ENCODE measurements at regions not wholly inside any gene's neighbourhood (a gene's known extent, or its start where the extent isn't known, plus 50 kb on each side); places are given as distances from the start of the nearest gene placed in this dataset.

DNA sequence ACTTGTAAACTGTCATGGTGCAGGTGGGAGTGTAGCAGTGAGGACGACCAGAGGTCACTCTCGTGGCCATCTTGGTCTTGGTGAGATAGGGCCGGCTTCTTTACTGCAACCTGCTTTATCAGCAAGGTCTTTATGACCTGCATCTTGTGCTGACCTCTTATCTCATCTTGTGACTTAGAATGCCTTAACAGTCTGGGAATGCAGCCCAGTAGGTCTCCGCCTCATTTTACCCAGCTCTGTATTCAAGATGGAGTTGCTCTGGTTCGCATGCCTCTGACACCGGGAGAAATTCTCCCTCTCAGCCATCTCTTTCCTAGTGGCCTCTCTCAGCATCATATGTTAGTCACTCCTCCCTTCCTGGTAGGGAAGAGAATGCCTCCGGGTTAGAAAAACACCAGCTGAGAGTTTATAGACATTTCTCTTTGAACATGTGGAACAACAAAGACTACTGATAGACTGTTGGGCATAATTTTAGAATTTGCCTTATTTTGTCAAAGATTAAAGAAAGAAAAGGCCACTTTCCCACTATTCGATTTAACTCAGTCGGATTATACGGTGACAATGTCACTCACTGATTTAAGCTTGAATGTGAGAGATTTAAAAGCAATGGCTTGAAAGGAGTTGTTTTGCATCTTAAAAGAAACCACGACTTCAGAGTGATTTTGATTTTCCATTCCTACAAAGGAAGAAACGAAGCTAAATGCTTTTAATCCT lies 67.9 kb upstream of the SNX9 start (continued):
- TF ChIP-seq, protein P1, sequence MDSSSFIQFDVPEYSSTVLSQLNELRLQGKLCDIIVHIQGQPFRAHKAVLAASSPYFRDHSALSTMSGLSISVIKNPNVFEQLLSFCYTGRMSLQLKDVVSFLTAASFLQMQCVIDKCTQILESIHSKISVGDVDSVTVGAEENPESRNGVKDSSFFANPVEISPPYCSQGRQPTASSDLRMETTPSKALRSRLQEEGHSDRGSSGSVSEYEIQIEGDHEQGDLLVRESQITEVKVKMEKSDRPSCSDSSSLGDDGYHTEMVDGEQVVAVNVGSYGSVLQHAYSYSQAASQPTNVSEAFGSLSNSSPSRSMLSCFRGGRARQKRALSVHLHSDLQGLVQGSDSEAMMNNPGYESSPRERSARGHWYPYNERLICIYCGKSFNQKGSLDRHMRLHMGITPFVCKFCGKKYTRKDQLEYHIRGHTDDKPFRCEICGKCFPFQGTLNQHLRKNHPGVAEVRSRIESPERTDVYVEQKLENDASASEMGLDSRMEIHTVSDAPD (CRISPR knock-in tag; IDR thresholded peaks at IDR 0.05) = peak; percentile 80
- no peak for TF ChIP-seq MXI1 (IDR thresholded peaks at IDR 0.05; ENCODE audit: low read depth, low read length)
- TF ChIP-seq ARID2 (IDR thresholded peaks at IDR 0.05) = no peak
- peak; percentile 91 for TF ChIP-seq DIDO1 (tag; IDR thresholded peaks at IDR 0.05; ENCODE audit: low read depth)
- TF ChIP-seq ZNF174 (CRISPR knock-in tag; IDR thresholded peaks at IDR 0.05) = peak; percentile 92
- TF ChIP-seq HNRNPL (IDR thresholded peaks at IDR 0.05; ENCODE audit: low read depth, low read length) = no peak
- TF ChIP-seq STAT5B (CRISPR knock-in tag; IDR thresholded peaks at IDR 0.05) = peak; percentile 66; the same call in 1 of the 2 replicates
- TF ChIP-seq, protein P2, sequence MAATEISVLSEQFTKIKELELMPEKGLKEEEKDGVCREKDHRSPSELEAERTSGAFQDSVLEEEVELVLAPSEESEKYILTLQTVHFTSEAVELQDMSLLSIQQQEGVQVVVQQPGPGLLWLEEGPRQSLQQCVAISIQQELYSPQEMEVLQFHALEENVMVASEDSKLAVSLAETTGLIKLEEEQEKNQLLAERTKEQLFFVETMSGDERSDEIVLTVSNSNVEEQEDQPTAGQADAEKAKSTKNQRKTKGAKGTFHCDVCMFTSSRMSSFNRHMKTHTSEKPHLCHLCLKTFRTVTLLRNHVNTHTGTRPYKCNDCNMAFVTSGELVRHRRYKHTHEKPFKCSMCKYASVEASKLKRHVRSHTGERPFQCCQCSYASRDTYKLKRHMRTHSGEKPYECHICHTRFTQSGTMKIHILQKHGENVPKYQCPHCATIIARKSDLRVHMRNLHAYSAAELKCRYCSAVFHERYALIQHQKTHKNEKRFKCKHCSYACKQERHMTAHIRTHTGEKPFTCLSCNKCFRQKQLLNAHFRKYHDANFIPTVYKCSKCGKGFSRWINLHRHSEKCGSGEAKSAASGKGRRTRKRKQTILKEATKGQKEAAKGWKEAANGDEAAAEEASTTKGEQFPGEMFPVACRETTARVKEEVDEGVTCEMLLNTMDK (IDR thresholded peaks at IDR 0.05; ENCODE audit: borderline replicate concordance, insufficient read depth, low read depth, low read length, poor library complexity, severe bottlenecking) = no peak
- no peak for TF ChIP-seq MAFK (IDR thresholded peaks at IDR 0.05; ENCODE audit: low read length)
- peak; percentile 95 for TF ChIP-seq TCFL5 (CRISPR knock-in tag; conservative IDR thresholded peaks at IDR 0.05)
- no peak for TF ChIP-seq TCF7 (IDR thresholded peaks at IDR 0.05; ENCODE audit: borderline replicate concordance)
- TF ChIP-seq ZNF57 (CRISPR knock-in tag; IDR thresholded peaks at IDR 0.05) = no peak; the same call in 1 of the 2 replicates
- TF ChIP-seq, protein P3, sequence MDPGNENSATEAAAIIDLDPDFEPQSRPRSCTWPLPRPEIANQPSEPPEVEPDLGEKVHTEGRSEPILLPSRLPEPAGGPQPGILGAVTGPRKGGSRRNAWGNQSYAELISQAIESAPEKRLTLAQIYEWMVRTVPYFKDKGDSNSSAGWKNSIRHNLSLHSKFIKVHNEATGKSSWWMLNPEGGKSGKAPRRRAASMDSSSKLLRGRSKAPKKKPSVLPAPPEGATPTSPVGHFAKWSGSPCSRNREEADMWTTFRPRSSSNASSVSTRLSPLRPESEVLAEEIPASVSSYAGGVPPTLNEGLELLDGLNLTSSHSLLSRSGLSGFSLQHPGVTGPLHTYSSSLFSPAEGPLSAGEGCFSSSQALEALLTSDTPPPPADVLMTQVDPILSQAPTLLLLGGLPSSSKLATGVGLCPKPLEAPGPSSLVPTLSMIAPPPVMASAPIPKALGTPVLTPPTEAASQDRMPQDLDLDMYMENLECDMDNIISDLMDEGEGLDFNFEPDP (CRISPR knock-in tag; IDR thresholded peaks at IDR 0.05) = peak; percentile 85; the same call in 1 of the 2 replicates
- peak; percentile 98 for TF ChIP-seq ZNF133 (CRISPR knock-in tag; IDR thresholded peaks at IDR 0.05)
- TF ChIP-seq ZNF253 (CRISPR knock-in tag; conservative IDR thresholded peaks at IDR 0.05) = peak; percentile 77; the same call in 1 of the 2 replicates
- TF ChIP-seq ELF4 (CRISPR knock-in tag; IDR thresholded peaks at IDR 0.05) = peak; percentile 95
- no peak for TF ChIP-seq SIN3B (IDR thresholded peaks at IDR 0.05; ENCODE audit: low read depth)
- TF ChIP-seq, protein P4, sequence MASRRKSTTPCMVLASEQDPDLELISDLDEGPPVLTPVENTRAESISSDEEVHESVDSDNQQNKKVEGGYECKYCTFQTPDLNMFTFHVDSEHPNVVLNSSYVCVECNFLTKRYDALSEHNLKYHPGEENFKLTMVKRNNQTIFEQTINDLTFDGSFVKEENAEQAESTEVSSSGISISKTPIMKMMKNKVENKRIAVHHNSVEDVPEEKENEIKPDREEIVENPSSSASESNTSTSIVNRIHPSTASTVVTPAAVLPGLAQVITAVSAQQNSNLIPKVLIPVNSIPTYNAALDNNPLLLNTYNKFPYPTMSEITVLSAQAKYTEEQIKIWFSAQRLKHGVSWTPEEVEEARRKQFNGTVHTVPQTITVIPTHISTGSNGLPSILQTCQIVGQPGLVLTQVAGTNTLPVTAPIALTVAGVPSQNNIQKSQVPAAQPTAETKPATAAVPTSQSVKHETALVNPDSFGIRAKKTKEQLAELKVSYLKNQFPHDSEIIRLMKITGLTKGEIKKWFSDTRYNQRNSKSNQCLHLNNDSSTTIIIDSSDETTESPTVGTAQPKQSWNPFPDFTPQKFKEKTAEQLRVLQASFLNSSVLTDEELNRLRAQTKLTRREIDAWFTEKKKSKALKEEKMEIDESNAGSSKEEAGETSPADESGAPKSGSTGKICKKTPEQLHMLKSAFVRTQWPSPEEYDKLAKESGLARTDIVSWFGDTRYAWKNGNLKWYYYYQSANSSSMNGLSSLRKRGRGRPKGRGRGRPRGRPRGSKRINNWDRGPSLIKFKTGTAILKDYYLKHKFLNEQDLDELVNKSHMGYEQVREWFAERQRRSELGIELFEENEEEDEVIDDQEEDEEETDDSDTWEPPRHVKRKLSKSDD (conservative IDR thresholded peaks at IDR 0.05; ENCODE audit: low read length) = no peak
- TF ChIP-seq THRAP3 (IDR thresholded peaks at IDR 0.05; ENCODE audit: borderline replicate concordance) = no peak
- no peak for TF ChIP-seq ZNF695 (CRISPR knock-in tag; IDR thresholded peaks at IDR 0.05)
- TF ChIP-seq CBX2 (IDR thresholded peaks at IDR 0.05; ENCODE audit: insufficient read depth, low read length, poor library complexity, severe bottlenecking) = no peak

All from K562 (cell line).